CD4-positive, alpha-beta T cell (primary cell): ENCODE measurements at regions not wholly inside any gene's neighbourhood (a gene's known extent, or its start where the extent isn't known, plus 50 kb on each side); places are given as distances from the start of the nearest gene placed in this dataset.

Experiments used
- ATAC-seq: fragments of 200-7000 bp; cut with Tn5 transposase; one replicate; pipeline ENCODE4 v1.10.0; 2022; ENCODE audit warnings: mild to moderate bottlenecking; ENCODE audit not compliant: poor library complexity
- CTCF ChIA-PET: fragments of 350-600 bp; sonication (Branson Sonifier 250); formaldehyde crosslinking; loops from one replicate; lab custom pipeline; 2021; ENCODE audit warnings: antibody characterized with exemption, inconsistent platforms; lab: Charles Lee
- POLR2A ChIA-PET: fragments of 350-600 bp; sonication (Branson Sonifier 250); formaldehyde crosslinking; loops from one replicate; lab custom pipeline; 2021; ENCODE audit warnings: antibody characterized with exemption, inconsistent platforms; lab: Charles Lee
- DNase-seq, 14 experiments: peaks; one replicate each; pipeline ENCODE4 v3.0.0-alpha.2; 2013 to 2020; ENCODE audit warnings: mixed read lengths in 2 of 14
- H3K27ac ChIP-seq, 2 donors: one replicate each; pipeline versions ENCODE4 v1.5.1 to v1.7.0; 2013; ENCODE audit warnings: low read length in 2 of 2, low read depth in 1 of 2, mild to moderate bottlenecking in 1 of 2
- H3K27me3 ChIP-seq, 2 experiments: 1 replicate in 1 of 2; 2 replicates in 1 of 2; pipeline versions ENCODE4 v1.6.1 to v1.7.0; 2013; ENCODE audit warnings: low read length in 2 of 2, control low read depth in 1 of 2, mild to moderate bottlenecking in 1 of 2, moderate library complexity in 1 of 2; ENCODE audit not compliant: insufficient read depth in 2 of 2, control insufficient read depth in 1 of 2
- H3K36me3 ChIP-seq: one replicate; pipeline ENCODE4 v1.6.1; 2013; ENCODE audit warnings: low read length, control low read depth; ENCODE audit not compliant: insufficient read depth
- H3K4me1 ChIP-seq: one replicate; pipeline ENCODE4 v1.6.1; 2013; ENCODE audit warnings: low read length, control low read depth; ENCODE audit not compliant: insufficient read depth
- H3K4me3 ChIP-seq: one replicate; pipeline ENCODE4 v1.5.1; 2013; ENCODE audit warnings: mild to moderate bottlenecking, low read length, moderate library complexity
- H3K9me3 ChIP-seq, 2 experiments: 1 replicate in 1 of 2; 2 replicates in 1 of 2; pipeline versions ENCODE4 v1.6.1 to v1.7.0; 2013; ENCODE audit warnings: low read length in 2 of 2, mild to moderate bottlenecking in 2 of 2, control low read depth in 1 of 2, moderate library complexity in 1 of 2; ENCODE audit not compliant: control insufficient read depth in 1 of 2, insufficient read depth in 1 of 2
- H3K27ac Mint-ChIP-seq: one replicate; pipeline ENCODE4 v1.8.0; 2020; ENCODE audit warnings: mixed read lengths
- H3K27me3 Mint-ChIP-seq: one replicate; pipeline ENCODE4 v1.8.0; 2021; ENCODE audit warnings: mixed read lengths
- H3K36me3 Mint-ChIP-seq: one replicate; pipeline ENCODE4 v1.8.0; 2021; ENCODE audit warnings: low read depth, mixed read lengths
- H3K4me1 Mint-ChIP-seq: one replicate; pipeline ENCODE4 v1.8.0; 2021; ENCODE audit warnings: low read depth, mixed read lengths
- H3K4me3 Mint-ChIP-seq: one replicate; pipeline ENCODE4 v1.8.0; 2020; ENCODE audit warnings: mild to moderate bottlenecking, mixed read lengths
- H3K9me3 Mint-ChIP-seq: one replicate; pipeline ENCODE4 v1.8.0; 2020; ENCODE audit warnings: mixed read lengths
- intact Hi-C, 2 experiments: fragments of 100-400 bp; cut with DNase I in 1 of 2; cut with micrococcal nuclease in 1 of 2; formaldehyde crosslinking; loops; one replicate each; pipeline versions ENCODE4 v1.15.1 to v1.9.0; 2023 to 2025; cut with DNase I, micrococcal nuclease
- TF ChIP-seq, protein P1 (sequence below): fragments of 200-600 bp; IDR thresholded peaks from one replicate; pipeline ENCODE4 v1.8.0; 2022; ENCODE audit warnings: antibody characterized with exemption, mild to moderate bottlenecking

DNA sequence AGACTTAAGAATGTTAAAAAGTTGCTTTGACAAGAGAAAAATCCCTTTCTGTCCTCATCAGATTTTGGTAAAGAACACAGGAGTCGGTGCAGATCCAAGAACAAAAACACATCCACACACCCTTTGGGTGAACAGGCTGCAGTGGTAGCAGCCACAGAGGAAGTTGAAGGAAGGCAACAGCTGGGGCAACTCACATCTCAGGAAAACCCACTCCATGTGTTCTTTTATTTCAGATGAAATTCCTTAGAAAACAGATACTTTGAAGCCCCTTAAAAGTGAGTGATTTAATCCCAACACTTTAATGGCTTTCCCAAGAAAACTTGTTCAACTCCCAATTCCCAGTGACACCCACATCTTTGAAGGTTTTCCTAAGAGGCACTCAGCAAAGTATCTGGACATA lies 271.3 kb downstream of the ICOS start:
- H3K4me3 Mint-ChIP-seq, result no peak overlapping the region
- Histone ChIP-seq H3K9me3 (no peaks in the 10 kb centered on the region), H3K27ac (no peak overlapping the region), H3K36me3 (no peaks in the 10 kb centered on the region), H3K4me3 (no peak overlapping the region), H3K4me1 (no peaks in the 10 kb centered on the region), H3K27me3 (peaks cover 0 to 5% of the 10 kb centered on the region in 2 experiments)
- H3K4me1 Mint-ChIP-seq, result peaks cover 6% of the 10 kb centered on the region
- H3K27ac Mint-ChIP-seq, result no peak overlapping the region
- H3K9me3 Mint-ChIP-seq, result no peaks in the 10 kb centered on the region
- POLR2A ChIA-PET, result no interaction called here
- TF ChIP-seq, protein P1, sequence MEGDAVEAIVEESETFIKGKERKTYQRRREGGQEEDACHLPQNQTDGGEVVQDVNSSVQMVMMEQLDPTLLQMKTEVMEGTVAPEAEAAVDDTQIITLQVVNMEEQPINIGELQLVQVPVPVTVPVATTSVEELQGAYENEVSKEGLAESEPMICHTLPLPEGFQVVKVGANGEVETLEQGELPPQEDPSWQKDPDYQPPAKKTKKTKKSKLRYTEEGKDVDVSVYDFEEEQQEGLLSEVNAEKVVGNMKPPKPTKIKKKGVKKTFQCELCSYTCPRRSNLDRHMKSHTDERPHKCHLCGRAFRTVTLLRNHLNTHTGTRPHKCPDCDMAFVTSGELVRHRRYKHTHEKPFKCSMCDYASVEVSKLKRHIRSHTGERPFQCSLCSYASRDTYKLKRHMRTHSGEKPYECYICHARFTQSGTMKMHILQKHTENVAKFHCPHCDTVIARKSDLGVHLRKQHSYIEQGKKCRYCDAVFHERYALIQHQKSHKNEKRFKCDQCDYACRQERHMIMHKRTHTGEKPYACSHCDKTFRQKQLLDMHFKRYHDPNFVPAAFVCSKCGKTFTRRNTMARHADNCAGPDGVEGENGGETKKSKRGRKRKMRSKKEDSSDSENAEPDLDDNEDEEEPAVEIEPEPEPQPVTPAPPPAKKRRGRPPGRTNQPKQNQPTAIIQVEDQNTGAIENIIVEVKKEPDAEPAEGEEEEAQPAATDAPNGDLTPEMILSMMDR, result no peak
- intact Hi-C loops, result no loop called here
- H3K27me3 Mint-ChIP-seq, result no peaks in the 10 kb centered on the region
- ATAC-seq (no peak), DNase-seq (no peak)
- CTCF ChIA-PET, result no interaction called here
- H3K36me3 Mint-ChIP-seq, result no peaks in the 10 kb centered on the region

DNA sequence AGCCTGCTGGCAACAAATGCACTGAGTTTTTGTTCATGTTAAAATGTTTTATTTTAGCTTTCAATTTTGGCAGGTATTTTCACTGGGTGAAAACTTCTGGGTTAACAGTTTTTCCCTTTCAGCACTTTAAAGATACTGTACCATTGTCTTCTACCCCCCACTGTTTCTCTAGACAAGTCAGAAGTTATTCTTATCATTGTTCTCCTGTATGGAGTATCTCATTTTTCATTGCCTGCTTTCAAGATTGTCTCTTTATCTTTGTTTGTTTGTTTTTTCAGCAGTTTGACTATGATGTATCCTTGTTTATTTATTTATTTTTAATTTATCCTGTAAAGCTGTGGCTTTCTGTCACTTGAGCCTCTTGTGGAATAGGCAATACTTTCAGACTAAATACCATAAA lies 277.0 kb downstream of the ICOS start:
- ATAC-seq (no peak), DNase-seq (no peak)
- H3K27me3 ChIP-seq, result no peaks in the 10 kb centered on the region
- H3K27me3 Mint-ChIP-seq, result peaks cover 26% of the 10 kb centered on the region
- CTCF ChIA-PET, result no interaction called here
- H3K4me1 ChIP-seq, result no peaks in the 10 kb centered on the region
- peaks cover 0 to 4% of the 10 kb centered on the region in 2 experiments for H3K9me3 ChIP-seq
- H3K4me3 ChIP-seq, result no peak overlapping the region
- no peak overlapping the region for H3K27ac ChIP-seq
- H3K4me3 Mint-ChIP-seq, result no peak overlapping the region
- H3K9me3 Mint-ChIP-seq, result peaks cover 12% of the 10 kb centered on the region
- TF ChIP-seq, protein P1, result no peak
- POLR2A ChIA-PET, result no interaction called here
- no peaks in the 10 kb centered on the region for H3K36me3 Mint-ChIP-seq
- H3K4me1 Mint-ChIP-seq, result no peaks in the 10 kb centered on the region
- no peak overlapping the region for H3K27ac Mint-ChIP-seq
- H3K36me3 ChIP-seq, result no peaks in the 10 kb centered on the region
- intact Hi-C loops, result no loop called here

DNA sequence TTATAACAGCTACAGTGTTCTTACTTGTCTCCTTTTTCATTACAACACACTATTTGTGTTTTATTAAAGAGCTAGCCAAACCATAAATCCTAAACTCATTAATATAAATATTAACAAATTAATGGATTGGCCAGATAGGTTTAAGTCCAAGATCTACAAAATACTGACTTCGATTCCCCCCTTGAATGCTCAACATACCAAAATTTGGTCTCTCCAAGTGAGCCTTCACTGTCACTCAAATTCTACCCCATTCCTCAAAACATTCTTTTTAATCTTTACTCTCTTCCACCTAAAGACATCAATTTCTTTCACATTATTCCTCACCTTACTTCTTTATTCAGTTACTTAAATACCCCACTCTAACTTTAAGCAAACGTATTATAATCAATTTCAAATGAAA lies 281.5 kb downstream of the ICOS start:
- Mint-ChIP-seq H3K9me3 (peaks cover 12% of the 10 kb centered on the region), H3K36me3 (no peaks in the 10 kb centered on the region), H3K4me1 (no peaks in the 10 kb centered on the region), H3K27me3 (peaks cover 26% of the 10 kb centered on the region), H3K4me3 (no peak overlapping the region), H3K27ac (no peak overlapping the region)
- Histone ChIP-seq H3K4me3 (no peak overlapping the region), H3K36me3 (no peaks in the 10 kb centered on the region), H3K27ac (no peak overlapping the region), H3K9me3 (peaks cover 0 to 4% of the 10 kb centered on the region in 2 experiments), H3K27me3 (no peaks in the 10 kb centered on the region), H3K4me1 (no peaks in the 10 kb centered on the region)
- TF ChIP-seq, protein P1, result no peak
- ChIA-PET CTCF (no interaction called here), POLR2A (no interaction called here)
- intact Hi-C loops, result no loop called here
- ATAC-seq (no peak), DNase-seq (no peak)
